GM21447 (cell line): ENCODE measurements at regions not wholly inside any gene's neighbourhood (a gene's known extent, or its start where the extent isn't known, plus 50 kb on each side); places are given as distances from the start of the nearest gene placed in this dataset.
"Not testable (repeated sequence)": the region's sequence is repeated elsewhere in the genome, so short reads cannot be mapped to it uniquely, and the experiment has no call there.

Experiments
- ATAC-seq: cut with Tn5 transposase; IDR thresholded peaks from one replicate; pipeline ENCODE4 v1.9.1; 2021; ENCODE audit not compliant: unreplicated experiment

- ATAC-seq, result not testable (repeated sequence)
These were observed 186.2 kb upstream of the CHL1 start for GRCh38 chr3:10109-10996.

GRCh38 chr3:11734-12133 is 184.8 kb upstream of the CHL1 start:
- ATAC-seq, result no peak

- ATAC-seq, result no peak
These were observed 181.9 kb upstream of the CHL1 start for GRCh38 chr3:14652-15051.

GRCh38 chr3:16366-16765 is 180.2 kb upstream of the CHL1 start:
- no peak for ATAC-seq

GRCh38 chr3:20421-20820 is 176.1 kb upstream of the CHL1 start:
- no peak for ATAC-seq

- ATAC-seq, result no peak
These were observed 172.6 kb upstream of the CHL1 start for GRCh38 chr3:24006-24405.

- ATAC-seq, result no peak
These were observed 171.5 kb upstream of the CHL1 start for GRCh38 chr3:25056-25455.

GRCh38 chr3:35985-36384 is 160.6 kb upstream of the CHL1 start:
- ATAC-seq, result not testable (repeated sequence)

- not testable (repeated sequence) for ATAC-seq
These were observed 153.5 kb upstream of the CHL1 start for GRCh38 chr3:42871-43744.

GRCh38 chr3:44028-44676 is 152.4 kb upstream of the CHL1 start:
- ATAC-seq, result no peak

GRCh38 chr3:44941-45340 is 151.6 kb upstream of the CHL1 start:
- ATAC-seq, result not testable (repeated sequence)

GRCh38 chr3:46576-46975 is 150.0 kb upstream of the CHL1 start:
- ATAC-seq, result no peak

- ATAC-seq, result not testable (repeated sequence)
These were observed 143.1 kb upstream of the CHL1 start for GRCh38 chr3:53441-53840.

- no peak for ATAC-seq
These were observed 142.3 kb upstream of the CHL1 start for GRCh38 chr3:54240-54639.

GRCh38 chr3:56672-57071 is 139.9 kb upstream of the CHL1 start:
- no peak for ATAC-seq

GRCh38 chr3:59854-60253 is 136.7 kb upstream of the CHL1 start:
- no peak for ATAC-seq

- ATAC-seq, result no peak
These were observed 133.3 kb upstream of the CHL1 start for GRCh38 chr3:63095-63765.

GRCh38 chr3:69690-70089 is 126.9 kb upstream of the CHL1 start:
- ATAC-seq, result no peak

GRCh38 chr3:72776-73175 is 123.8 kb upstream of the CHL1 start:
- ATAC-seq, result no peak

GRCh38 chr3:73271-73670 is 123.3 kb upstream of the CHL1 start:
- ATAC-seq, result no peak

GRCh38 chr3:74676-75243 is 121.8 kb upstream of the CHL1 start:
- no peak for ATAC-seq
